Choroid plexus epithelial cell (primary cell): ENCODE measurements at regions not wholly inside any gene's neighbourhood (a gene's known extent, or its start where the extent isn't known, plus 50 kb on each side); places are given as distances from the start of the nearest gene placed in this dataset.
"Not testable (repeated sequence)": the region's sequence is repeated elsewhere in the genome, so short reads cannot be mapped to it uniquely, and the experiment has no call there.

Source experiments
- DNase-seq: peaks from one replicate; pipeline ENCODE4 v3.0.0-alpha.2; 2010; ENCODE audit warnings: low read depth
- H3K4me3 ChIP-seq: 2 replicates; pipeline ENCODE4 v1.5.1; 2011; ENCODE audit warnings: low read depth, mild to moderate bottlenecking, control low read depth, low read length, moderate library complexity
- CTCF ChIP-seq: conservative IDR thresholded peaks from 2 replicates; pipeline ENCODE4 v1.5.1; 2011; ENCODE audit warnings: low read depth, mild to moderate bottlenecking, control low read depth, inconsistent platforms, low read length, moderate library complexity

DNA sequence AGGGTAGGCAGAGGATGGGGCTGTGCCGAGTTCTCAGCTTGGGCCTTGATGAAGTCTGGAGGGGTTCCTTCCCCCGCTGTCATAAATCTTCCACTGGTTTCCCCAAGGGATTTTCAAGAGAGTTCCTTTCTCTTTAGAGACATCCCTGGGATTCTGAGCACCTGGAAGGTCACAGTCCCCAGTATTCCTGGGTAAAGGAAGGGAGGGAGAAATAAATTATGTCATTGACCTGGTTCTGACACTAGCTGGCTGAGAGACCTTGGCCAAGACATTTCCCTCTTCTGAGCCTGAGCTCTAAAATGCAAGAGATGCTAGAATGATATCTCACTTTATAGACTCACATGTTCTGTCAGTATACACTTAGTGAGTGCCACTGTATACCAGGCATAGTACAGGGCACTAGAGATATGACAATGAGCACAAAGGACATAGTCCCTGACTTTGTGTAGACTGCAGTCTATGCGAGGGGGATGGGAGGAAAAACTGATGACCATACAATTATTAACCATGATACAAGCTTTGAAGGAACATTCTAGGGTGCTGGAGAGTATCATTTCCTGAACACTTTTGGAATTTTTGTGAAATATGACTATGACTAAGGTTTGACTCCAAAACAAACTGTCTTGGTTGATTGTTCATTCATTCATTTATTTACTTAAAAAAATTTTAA, 165.8 kb upstream of the JUN start:
- DNase-seq, result no peak
- no peak for TF ChIP-seq CTCF
- H3K4me3 ChIP-seq, result no peak overlapping the region

GRCh38 chr1:58950897-58951296, 167.1 kb upstream of the JUN start:
- DNase-seq, result no peak
- H3K4me3 ChIP-seq, result no peak overlapping the region
- TF ChIP-seq CTCF, result no peak

DNA sequence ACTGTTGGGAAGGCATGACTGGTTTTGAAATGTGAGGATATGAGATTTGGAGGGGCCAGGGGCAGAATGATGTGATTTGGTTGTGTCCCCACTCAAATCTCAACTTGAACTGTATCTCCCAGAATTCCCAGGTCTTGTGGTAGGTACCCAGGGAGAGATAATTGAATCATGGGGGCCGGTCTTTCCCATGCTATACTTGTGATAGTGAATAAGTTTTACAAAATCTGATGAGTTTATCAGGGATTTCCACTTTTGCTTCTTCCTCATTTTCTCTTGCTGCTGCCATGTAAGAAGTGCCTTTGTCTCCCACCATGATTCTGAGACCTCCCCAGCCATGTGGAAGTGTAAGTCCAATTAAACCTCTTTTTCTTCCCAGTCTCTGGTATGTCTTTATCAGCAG, 170.1 kb upstream of the JUN start:
- not testable (repeated sequence) for DNase-seq, H3K4me3 ChIP-seq

- H3K4me3 ChIP-seq, DNase-seq: not testable (repeated sequence)
These were observed 179.4 kb upstream of the JUN start for GRCh38 chr1:58963287-58963686.

GRCh38 chr1:58964428-58964827, 180.6 kb upstream of the JUN start:
- no peak for TF ChIP-seq CTCF
- no peak for DNase-seq
- no peak overlapping the region for H3K4me3 ChIP-seq

DNA sequence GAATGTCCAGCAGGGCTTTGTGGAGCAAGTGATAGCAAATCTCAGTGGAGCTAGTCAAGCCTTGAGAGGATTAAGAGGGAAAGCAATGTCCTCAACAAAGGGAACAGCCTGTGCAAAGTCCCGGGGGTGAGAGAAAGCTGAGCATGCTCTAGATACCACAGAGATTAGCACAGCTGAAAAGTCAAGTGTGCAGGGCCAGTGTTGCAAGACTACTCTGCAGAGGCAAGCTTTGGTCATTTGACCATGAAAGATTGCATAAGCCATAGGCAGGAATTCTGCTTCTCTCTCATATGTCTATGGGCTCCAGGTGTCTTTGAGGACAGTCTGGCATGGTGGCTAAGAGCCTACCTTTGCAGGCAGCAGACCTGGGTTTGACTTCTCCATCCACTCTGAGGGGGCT, 181.0 kb upstream of the JUN start:
- H3K4me3 ChIP-seq, result no peak overlapping the region
- TF ChIP-seq CTCF, result no peak
- DNase-seq, result peak; percentile 82

DNA sequence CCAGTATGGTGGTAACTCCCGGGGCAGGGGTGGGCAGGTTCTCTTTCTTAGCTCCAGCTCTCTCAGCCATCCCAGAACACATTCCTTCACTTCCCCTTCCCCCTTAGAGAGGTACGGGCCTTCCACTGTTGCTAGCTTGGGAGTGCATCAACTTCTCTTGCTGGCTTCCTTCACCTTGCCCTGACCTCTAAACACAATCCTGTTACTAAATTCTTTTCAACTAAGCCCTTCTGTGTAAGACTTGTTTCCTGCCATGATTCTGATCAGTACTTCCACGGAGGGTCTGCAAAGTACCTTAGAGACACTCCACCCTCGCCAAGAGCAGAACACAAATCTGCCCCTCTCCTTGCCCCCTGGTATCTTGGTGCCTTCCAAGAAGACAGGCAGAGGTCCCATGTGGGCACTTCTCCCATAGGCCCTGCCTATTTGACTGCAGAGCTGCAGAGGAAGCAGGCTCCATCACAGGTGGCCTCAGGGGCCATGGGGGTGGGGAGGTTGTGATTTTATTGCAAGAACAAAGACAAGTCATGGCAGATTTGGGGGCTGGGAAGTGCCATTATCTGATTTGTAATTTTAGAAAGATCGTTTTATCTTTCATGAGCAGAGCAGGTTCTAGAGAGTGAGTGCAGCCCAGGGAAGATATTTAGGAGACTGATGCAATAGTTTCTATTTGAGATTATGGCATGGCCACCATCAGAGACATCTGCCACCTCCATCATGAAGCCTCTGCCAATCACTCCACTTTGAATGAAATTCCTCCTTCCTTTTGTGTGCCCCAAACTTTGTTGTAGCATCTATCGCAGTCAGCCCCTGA, 182.5 kb upstream of the JUN start:
- TF ChIP-seq CTCF, result no peak
- H3K4me3 ChIP-seq, result no peak overlapping the region
- no peak for DNase-seq

DNA sequence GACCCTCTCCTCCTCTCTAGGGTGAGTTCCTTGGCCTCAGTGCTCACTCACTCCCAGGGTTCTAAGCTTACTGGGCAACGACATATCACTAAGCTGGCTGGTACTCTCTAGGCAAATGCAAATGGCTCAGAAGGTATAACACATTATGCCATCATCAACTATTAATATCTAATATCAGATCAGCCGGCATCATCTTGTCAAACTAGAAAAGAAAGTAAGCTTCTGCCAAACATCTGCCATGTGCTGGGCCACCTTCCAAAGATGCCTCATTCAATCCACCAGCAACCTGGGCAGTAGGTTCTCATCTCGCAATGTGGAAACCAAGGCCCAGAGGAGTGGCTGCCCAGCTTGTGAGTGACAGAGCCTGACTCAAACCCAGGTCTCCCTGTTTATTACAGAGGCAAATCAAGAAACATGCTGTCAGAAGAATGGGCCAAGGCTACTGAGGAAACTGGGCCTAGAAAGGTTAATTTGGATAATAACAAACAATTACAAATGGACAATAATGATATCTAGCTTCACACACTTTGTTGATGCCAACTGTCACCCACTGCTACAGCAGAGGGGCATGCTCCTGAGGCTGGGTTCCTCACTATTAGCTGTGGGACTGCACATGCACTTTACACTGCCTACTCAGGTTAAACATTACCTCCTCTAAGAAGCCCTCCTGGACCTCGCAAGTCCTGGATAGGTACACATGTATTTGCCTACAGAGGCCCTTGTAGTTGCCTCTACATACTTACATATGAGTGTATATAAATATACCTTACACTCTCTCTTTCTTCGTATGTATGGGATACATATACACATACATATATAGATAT, 183.3 kb upstream of the JUN start:
- no peak overlapping the region for H3K4me3 ChIP-seq
- TF ChIP-seq CTCF, result no peak
- no peak for DNase-seq
